Islet of Langerhans (tissue), 1 donor: ENCODE measurements at regions not wholly inside any gene's neighbourhood (a gene's known extent, or its start where the extent isn't known, plus 50 kb on each side); places are given as distances from the start of the nearest gene placed in this dataset.

Source experiments
- FAIRE-seq: peaks from one replicate; lab custom pipeline; 2011; peaks lifted over from hg19 to GRCh38; lab: Jason Lieb, UNC

DNA sequence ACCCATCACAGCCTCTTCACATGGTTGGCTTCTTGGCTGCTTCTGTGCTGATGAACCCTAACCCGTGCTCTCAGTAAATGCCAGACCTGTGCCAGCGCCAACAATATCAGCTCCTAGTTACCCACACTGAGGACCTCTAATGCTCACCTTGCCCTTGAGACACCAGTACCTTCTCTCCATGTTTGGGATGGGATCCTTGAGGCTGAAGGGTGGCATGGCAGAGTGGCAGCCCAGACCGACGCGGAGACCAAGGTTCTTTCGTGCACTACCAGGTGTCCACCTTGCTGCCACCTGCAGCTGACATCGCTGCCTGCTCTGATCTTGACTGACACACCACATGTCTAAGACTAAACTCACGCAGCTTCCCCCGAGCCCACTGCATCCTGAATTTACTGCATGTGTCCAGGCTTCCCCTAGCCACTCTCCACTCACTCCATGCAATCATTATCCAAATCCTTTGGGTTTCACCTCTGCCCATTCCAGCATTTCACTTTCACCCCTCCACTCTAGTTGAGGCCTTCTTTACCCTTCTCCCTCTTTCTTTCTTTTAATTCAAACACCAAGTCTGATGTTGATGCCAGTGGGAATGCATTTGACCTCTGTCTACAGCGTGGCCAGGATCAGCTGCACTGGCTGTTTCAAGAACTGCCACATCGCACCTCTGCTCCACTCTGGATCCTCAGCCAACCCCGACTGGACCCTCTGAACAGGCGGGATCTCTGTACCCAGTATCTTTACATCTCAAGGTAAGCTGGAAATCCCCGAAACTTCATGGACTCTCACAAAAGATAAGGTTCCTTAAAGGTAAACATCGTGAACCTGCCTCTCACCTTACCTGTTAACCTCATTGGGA is 294.9 kb downstream of the GLRX3 start:
- FAIRE-seq = no peak

DNA sequence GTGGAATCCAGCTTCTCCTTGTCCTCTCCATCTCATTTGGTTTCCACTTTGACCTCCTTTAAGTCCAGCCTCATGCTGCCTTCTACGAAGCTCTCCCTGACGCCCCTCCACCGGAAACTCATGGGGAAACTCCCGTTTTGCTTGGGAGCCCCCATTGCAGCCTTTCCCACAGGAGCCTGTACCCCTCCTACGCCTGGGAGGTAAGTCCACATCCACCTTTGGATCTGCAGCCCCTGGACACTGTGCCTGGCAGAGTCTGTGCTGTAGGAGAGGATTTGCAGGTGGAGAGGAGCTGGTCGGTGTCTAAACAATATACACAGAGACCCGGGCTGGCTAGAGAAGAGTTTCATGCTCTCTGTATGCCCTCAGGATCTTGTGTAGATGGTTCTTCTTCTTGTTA is 296.1 kb downstream of the GLRX3 start:
- FAIRE-seq = no peak

- FAIRE-seq = no peak
Observed at GRCh38 chr10:130432850-130433249, 296.7 kb downstream of the GLRX3 start.

DNA sequence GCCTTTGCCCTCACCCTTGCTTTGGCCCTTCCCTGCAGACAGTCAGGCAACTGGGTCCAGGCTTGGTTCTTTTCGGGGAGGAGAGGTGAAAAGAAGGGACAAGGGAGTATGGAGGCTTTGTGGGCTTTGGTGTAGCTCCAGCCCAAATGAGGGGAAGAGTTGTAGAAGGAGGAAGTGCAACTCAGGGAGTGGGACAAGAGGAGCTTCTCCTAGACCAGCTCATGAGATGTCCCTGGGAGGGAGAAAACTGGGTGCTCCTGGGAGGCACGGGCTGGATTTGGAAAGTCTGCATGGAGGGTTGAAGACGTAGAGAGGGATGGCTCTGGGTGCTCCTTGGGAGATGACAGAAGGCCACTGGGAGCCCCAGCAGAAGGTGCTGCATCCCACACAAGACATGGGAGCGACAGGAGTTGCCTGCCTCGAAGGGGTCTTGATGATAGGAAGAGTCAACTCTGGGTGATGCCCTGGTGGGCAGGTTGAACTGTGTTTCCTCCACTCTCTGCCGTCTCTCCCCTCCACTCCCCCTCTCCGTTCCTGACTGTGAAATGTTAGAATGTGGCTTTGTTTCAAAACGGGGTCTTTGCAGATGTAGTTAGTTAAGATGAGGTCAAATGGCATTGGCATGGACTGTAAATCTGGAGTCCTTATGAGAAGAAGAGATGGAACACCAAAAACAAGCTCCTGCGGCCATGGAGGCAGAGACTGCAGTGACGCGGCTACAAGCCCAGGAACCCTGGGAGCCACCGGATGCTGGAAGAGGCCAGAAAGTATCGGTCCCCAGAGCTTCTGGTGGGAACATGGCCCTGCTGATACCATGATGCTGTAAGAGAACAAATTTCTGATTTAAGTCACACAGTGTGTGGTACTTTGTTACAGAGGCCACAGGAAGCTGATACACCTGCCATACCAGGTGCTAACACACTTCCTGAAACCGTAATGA is 298.5 kb downstream of the GLRX3 start:
- no peak for FAIRE-seq

GRCh38 chr10:130435961-130436360 is 299.8 kb downstream of the GLRX3 start:
- FAIRE-seq = no peak

GRCh38 chr10:130438861-130439260 is 302.7 kb downstream of the GLRX3 start:
- no peak for FAIRE-seq

DNA sequence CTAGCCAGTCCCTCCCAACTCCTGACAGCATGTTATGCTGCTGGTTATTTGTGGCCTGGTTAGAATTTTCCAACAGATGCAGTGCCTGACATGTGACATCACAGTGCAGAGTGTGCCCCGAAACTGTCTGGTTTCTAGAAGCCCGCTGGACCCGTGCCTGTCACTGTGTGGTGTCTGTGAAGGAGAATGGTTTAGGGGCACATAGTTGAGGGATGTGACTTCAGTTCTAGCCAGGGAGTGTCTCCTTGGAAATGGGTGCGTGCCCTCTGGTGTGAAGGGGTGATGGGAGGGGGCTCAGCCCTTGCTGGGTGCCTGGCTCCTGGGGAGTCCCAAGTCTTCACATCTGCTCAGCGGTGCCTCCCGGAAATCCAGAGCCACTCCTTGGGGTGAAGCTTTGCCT is 303.6 kb downstream of the GLRX3 start:
- no peak for FAIRE-seq

GRCh38 chr10:130440494-130440893 is 304.3 kb downstream of the GLRX3 start:
- no peak for FAIRE-seq

DNA sequence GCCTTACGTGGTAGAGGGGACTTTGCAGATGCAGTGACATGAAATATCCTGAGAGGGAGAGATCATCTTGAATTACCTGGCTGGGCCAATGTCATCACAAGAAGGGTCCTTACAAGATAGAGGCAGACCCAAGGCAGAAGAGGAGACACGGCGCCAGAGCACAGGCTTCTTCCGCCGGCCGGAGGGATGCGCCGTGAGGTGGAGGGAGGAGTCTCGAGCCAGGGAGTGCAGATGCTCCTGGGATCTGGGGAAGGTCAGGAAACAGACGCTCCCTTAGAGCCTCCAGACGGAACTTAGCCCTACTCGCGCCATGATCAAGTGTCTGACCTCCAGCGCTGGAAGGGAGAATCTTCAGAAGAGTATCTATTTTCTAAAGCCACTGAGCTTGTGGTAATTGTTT is 304.8 kb downstream of the GLRX3 start:
- FAIRE-seq = no peak

- no peak for FAIRE-seq
Observed at GRCh38 chr10:130443066-130443465, 306.9 kb downstream of the GLRX3 start.

DNA sequence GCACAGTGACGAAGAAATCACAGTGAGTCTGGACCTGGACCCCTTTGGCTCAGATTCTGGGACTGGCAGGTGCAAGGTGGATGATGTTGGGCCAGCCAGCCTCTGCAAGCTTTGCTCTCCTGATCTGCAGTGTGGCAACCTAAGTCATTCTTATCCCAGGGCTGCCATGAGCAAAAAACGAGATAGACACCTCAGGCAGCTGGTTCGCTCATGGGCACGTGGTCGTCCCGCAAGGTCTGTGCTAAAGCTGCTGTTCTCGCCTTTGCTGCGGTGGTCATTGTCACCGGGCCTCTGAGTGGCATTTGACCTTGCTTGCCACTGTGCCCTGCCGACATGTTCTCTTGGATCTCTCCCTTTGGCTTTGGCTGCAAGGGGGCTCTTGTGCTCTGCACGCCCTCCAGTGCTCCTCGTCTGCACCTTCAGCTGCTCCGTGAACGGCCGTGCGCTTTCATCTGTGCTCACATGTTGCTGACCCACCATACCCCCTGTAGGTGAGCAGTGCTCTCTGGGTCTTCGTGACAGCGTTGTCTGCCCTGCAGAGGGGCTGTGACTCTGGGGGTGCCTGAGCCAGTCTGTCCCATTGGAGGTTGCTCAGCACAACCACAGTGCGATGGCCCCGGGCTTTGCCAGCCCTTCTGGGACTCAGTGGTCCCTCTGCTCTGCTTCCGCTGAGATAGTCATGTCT is 317.0 kb downstream of the GLRX3 start:
- FAIRE-seq = no peak

- no peak for FAIRE-seq
Observed at GRCh38 chr10:130453721-130454542, 317.7 kb downstream of the GLRX3 start.

GRCh38 chr10:130454543-130455000 is 318.4 kb downstream of the GLRX3 start:
- FAIRE-seq = no peak

- no peak for FAIRE-seq
Observed at GRCh38 chr10:130455111-130455695, 319.0 kb downstream of the GLRX3 start.

DNA sequence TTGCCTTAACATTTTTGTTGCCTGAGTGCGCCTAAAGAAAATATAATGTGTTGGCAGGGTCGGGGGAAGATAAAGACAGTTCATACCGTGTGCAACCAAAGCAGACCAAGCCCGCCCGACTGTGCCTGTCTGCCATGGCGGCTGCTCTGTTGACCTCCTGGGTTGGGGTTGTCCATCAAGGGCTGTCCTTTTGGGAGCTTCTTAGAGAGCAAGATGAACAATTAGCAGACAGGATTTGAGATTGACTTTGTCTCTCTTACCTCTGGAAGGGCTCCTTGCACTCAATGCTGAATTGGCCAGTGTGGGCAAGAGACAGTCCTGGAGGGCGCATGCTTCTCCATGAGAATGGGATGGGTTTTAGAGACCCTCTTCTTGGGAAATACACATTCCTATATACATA is 319.6 kb downstream of the GLRX3 start:
- no peak for FAIRE-seq

- FAIRE-seq = no peak
Observed at GRCh38 chr10:130456616-130457015, 320.4 kb downstream of the GLRX3 start.

DNA sequence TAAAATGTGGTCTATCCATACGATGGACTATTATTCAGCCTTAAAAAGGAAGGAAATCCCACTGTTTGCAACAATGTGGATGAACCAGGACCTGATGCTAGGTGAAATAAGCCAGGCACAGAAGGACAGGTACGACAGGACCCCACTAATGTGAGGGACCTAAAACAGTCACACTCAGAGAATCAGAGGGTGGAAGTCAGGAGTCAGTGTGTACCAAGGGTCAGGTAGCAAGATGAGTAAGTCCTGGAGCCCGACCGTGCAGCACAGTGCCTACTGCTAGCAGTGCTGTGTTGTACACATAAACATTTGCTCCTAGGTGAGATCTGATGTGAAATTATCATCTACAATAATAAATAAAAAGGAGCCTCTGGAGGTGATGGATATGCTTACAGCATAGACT is 322.3 kb downstream of the GLRX3 start:
- no peak for FAIRE-seq

GRCh38 chr10:130459011-130459410 is 322.8 kb downstream of the GLRX3 start:
- FAIRE-seq = no peak

- no peak for FAIRE-seq
Observed at GRCh38 chr10:130459851-130460490, 323.8 kb downstream of the GLRX3 start.

DNA sequence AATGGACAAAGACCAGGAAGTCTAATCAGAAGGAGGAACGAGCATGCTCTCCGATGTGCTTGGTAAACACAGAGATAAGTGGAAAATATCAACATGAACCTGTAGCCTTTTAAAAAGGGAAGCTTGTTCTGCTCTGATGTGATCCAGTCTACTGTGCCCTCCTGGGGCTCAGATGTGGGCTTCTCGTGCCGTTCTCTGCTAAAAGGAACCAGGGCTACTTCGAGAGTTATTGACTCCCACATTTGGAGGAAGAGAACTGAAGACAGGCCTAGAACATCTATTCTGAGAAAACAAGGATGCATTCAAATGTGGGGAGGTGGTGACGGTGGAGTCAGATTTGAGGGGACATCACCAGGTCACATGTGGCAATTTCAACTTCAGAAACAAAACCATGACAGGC is 325.4 kb downstream of the GLRX3 start:
- no peak for FAIRE-seq
